ENCODE measurements at regions not wholly inside any gene's neighbourhood (a gene's known extent, or its start where the extent isn't known, plus 50 kb on each side); places are given as distances from the start of the nearest gene placed in this dataset.

DNA sequence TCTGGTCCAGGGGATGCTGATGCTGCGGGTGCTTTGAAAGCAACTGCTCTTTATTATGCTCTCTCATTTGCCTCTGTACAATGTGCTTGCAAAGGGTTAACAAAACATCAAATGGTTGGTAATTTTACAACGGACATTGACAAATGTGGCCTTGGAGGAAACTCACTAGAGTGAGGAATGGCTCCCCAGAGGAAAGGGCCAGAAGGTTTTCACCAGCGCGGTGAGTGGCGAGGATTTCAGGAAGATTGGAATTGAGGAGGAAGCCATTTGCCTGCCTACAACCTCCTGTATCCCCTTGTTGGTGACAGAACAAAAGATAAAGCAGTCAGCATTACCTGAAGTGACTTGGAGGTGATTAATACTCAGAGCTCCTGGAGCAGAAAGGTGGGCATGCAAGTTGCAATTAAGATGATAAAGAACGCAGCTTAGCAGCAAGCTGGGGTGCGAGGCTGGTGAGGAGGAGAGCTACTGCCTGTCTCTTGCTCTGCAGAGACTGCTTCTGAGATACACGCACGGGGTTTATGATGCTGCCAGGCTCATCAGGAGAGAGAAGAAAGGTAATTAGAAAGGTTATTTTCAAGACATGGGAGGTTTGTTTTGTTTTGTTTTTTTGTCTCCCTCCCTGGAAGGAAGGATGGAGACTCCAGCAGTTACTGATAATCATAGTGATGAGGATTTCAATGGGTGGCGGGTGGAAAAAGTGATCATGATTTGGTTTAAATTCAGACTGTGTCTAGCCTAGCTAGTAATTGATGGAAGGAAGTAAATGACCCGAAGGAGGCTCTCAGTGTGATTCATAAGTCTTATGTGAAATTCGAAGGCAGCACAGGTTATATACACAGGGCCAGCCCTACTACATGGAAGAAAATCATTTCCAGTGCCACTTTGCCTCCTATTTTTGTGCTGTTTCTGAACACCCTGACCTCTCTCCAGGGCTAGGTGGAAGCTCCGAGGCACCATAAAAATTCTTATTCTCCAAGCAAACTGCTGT is 141.6 kb upstream of the DTNBP1 start:
- Histone ChIP-seq H3K56ac (ENCODE audit: insufficient read length, low read depth, low read length) (no peak overlapping the region), H2BK5ac (ENCODE audit: insufficient read length, low read length) (no peak overlapping the region), H2AFZ (ENCODE audit: low read length) (no peak overlapping the region), H3K4me1 (ENCODE audit: insufficient read depth, low read length) (no peaks in the 10 kb centered on the region), H3K79me2 (ENCODE audit: insufficient read depth, low read length) (no peaks in the 10 kb centered on the region), H3K9ac (ENCODE audit: extremely low read depth, insufficient read length, low read length) (no peak overlapping the region), H3K4ac (ENCODE audit: low read depth, low read length) (no peak overlapping the region), H4K8ac (replicated peaks; ENCODE audit: insufficient read length, low read depth, low read length) (no peak overlapping the region), H3K27ac (ENCODE audit: insufficient read length, low read depth, low read length) (no peak overlapping the region), H2BK15ac (ENCODE audit: low read depth, low read length) (no peak overlapping the region), H2BK20ac (ENCODE audit: low read depth, low read length, poor library complexity, severe bottlenecking) (no peak overlapping the region), H4K91ac (ENCODE audit: insufficient read length, low read depth, low read length) (no peak overlapping the region), H3K9me3 (ENCODE audit: control insufficient read depth, low read depth, low read length) (no peaks in the 10 kb centered on the region), H2AK5ac (ENCODE audit: insufficient read length, low read length) (no peak overlapping the region), H2BK120ac (ENCODE audit: low read depth, low read length, poor library complexity, severe bottlenecking) (no peak overlapping the region), H3K79me1 (ENCODE audit: insufficient read depth, low read depth, low read length, poor library complexity, severe bottlenecking) (no peaks in the 10 kb centered on the region), H3K23me2 (ENCODE audit: insufficient read length, low read depth, low read length, poor library complexity, severe bottlenecking) (no peaks in the 10 kb centered on the region), H3K23ac (ENCODE audit: insufficient read length, low read depth, low read length) (no peak overlapping the region), H3T11ph (ENCODE audit: low read length) (no peak overlapping the region), H3K18ac (ENCODE audit: insufficient read length, low read depth, low read length) (no peak overlapping the region), H4K20me1 (ENCODE audit: control insufficient read depth, insufficient read depth, insufficient read length) (no peaks in the 10 kb centered on the region), H3K27me3 (ENCODE audit: insufficient read depth, low read length) (no peaks in the 10 kb centered on the region), H4K5ac (ENCODE audit: insufficient read length, low read depth, low read length) (no peak overlapping the region), H3K14ac (ENCODE audit: insufficient read depth, low read length) (no peak overlapping the region), H3K4me2 (ENCODE audit: insufficient read depth, insufficient read length, low read length) (no peak overlapping the region), H2BK12ac (ENCODE audit: insufficient read length, low read depth, low read length) (no peak overlapping the region)
- no peak for TF ChIP-seq CTCF (conservative IDR thresholded peaks at IDR 0.05)
- Mint-ChIP-seq H3K36me3 (ENCODE audit: insufficient read depth in 1 of 3, low read depth in 3 of 3) (no peaks in the 10 kb centered on the region), H3K4me3 (no peak overlapping the region), H3K27ac (peak overlapping the region in 1 of 3 experiments; percentile 62; a peak in 1 of 7 replicates), H3K9me3 (peaks cover 0 to 4% of the 10 kb centered on the region in 2 experiments; a peak in 1 of 5 replicates), H3K27me3 (ENCODE audit: low read depth) (peaks cover 1% of the 10 kb centered on the region), H3K4me1 (peaks cover 0 to 9% of the 10 kb centered on the region in 2 experiments; a peak in 1 of 4 replicates)
- no CpG with 5 or more reads among the region's 13 CpGs for WGBS (ENCODE audit: extremely low coverage, insufficient read length, low lambda C conversion rate)
- no peak for DNase-seq
